GM12878 (cell line): ENCODE measurements at regions not wholly inside any gene's neighbourhood (a gene's known extent, or its start where the extent isn't known, plus 50 kb on each side); places are given as distances from the start of the nearest gene placed in this dataset.

Experiments
- ATAC-seq: fragments of 200-7000 bp; cut with Tn5 transposase; 3 replicates; pipeline ENCODE4 v1.9.1; 2020; ENCODE audit warnings: mild to moderate bottlenecking, moderate library complexity
- BruUV-seq: library from RNA; stranded (reverse); fragments of 400-500 nt; replicated peaks from 2 replicates; lab custom pipeline; 2021; lab: Mats Ljungman, UMichigan
- CTCF ChIA-PET: fragments of 300-600 bp; sonication (Branson Sonifier 250); formaldehyde crosslinking; extraction: SDS; loops from one replicate; lab custom pipeline; 2021; ENCODE audit warnings: inconsistent platforms; lab: Yijun Ruan, JAX
- POLR2A ChIA-PET: fragments of 350-600 bp; formaldehyde crosslinking; extraction: SDS; loops from one replicate; lab custom pipeline; 2021; ENCODE audit warnings: inconsistent platforms; lab: Charles Lee
- RAD21 ChIA-PET: fragments of 300-600 bp; sonication (Branson Sonifier 250); formaldehyde crosslinking; loops from one replicate; lab custom pipeline; 2023; ENCODE audit warnings: antibody characterized with exemption; ENCODE audit not compliant: unreplicated experiment; lab: Charles Lee
- SMC1A ChIA-PET: fragments of 300-600 bp; sonication (Branson Sonifier 250); formaldehyde crosslinking; loops from one replicate; lab custom pipeline; 2023; ENCODE audit not compliant: unreplicated experiment, uncharacterized antibody; lab: Charles Lee
- DNase-seq: peaks from one replicate; pipeline ENCODE4 v3.0.0-alpha.2; 2011; ENCODE audit warnings: low read depth, low spot score
- FAIRE-seq: peaks from 3 replicates; lab custom pipeline; 2011; peaks lifted over from hg19 to GRCh38; lab: Jason Lieb, UNC
- H2AFZ ChIP-seq: 2 replicates; pipeline ENCODE4 v1.6.0; 2011; ENCODE audit warnings: low read depth, low read length, control low read depth; ENCODE audit not compliant: control insufficient read depth
- H3K27ac ChIP-seq: 2 replicates; pipeline ENCODE4 v1.5.1; 2011; ENCODE audit warnings: control low read depth; ENCODE audit not compliant: control insufficient read depth, insufficient read depth
- H3K27me3 ChIP-seq, 2 experiments: replicated peaks in 1 of 2; 2 replicates each; pipeline versions ENCODE4 v1.6.0 to v1.6.1; 2011; ENCODE audit warnings: low read length in 1 of 2; ENCODE audit not compliant: control insufficient read depth in 2 of 2, insufficient read depth in 2 of 2
- H3K36me3 ChIP-seq, 2 experiments: 2 replicates each; pipeline ENCODE4 v1.5.1; 2011; ENCODE audit warnings: low read length in 1 of 2; ENCODE audit not compliant: control insufficient read depth in 2 of 2, insufficient read depth in 2 of 2
- H3K4me1 ChIP-seq: 2 replicates; pipeline ENCODE4 v1.6.1; 2011; ENCODE audit warnings: mild to moderate bottlenecking, low read length, moderate library complexity, mixed read lengths; ENCODE audit not compliant: control insufficient read depth, insufficient read depth
- H3K4me2 ChIP-seq: 2 replicates; pipeline ENCODE4 v1.6.0; 2011; ENCODE audit warnings: control low read depth; ENCODE audit not compliant: control insufficient read depth, insufficient read depth
- H3K4me3 ChIP-seq: fragments of 200-600 bp; sonication (generic); 2 replicates; pipeline ENCODE4 v1.5.1; 2016
- H3K79me2 ChIP-seq: 2 replicates; pipeline ENCODE4 v1.6.0; 2011; ENCODE audit warnings: low read length; ENCODE audit not compliant: control insufficient read depth, insufficient read depth
- H3K9ac ChIP-seq: 2 replicates; pipeline ENCODE4 v1.8.0; 2011; ENCODE audit warnings: low read length, control low read depth, mixed read lengths; ENCODE audit not compliant: control insufficient read depth, insufficient read depth
- H3K9me3 ChIP-seq: replicated peaks from 3 replicates; pipeline ENCODE4 v1.5.1; 2011; ENCODE audit warnings: mild to moderate bottlenecking, low read length; ENCODE audit not compliant: control insufficient read depth, insufficient read depth
- H4K20me1 ChIP-seq: 2 replicates; pipeline ENCODE4 v1.6.0; 2011; ENCODE audit not compliant: control insufficient read depth, insufficient read depth
- CHD1 ChIP-seq: IDR thresholded peaks from 2 replicates; pipeline ENCODE4 v1.6.1; 2012; ENCODE audit warnings: low read depth, low read length, improper control_type of control experiment
- EZH2 ChIP-seq: IDR thresholded peaks from 2 replicates; pipeline ENCODE4 v1.6.1; 2012; ENCODE audit warnings: low read depth, mild to moderate bottlenecking, control low read depth, inconsistent platforms, low read length, borderline replicate concordance; ENCODE audit not compliant: control insufficient read depth
- FOXM1 ChIP-seq: IDR thresholded peaks from 2 replicates; pipeline ENCODE4 v1.6.1; 2012; ENCODE audit warnings: low read depth, mild to moderate bottlenecking, inconsistent platforms, low read length, moderate library complexity
- JUND ChIP-seq: IDR thresholded peaks from 2 replicates; pipeline ENCODE4 v1.6.1; 2012; ENCODE audit warnings: low read depth, mild to moderate bottlenecking, low read length, improper control_type of control experiment, moderate library complexity
- KAT2A ChIP-seq: conservative IDR thresholded peaks from 2 replicates; pipeline ENCODE4 v1.6.1; 2011; ENCODE audit warnings: low read depth, low read length; ENCODE audit not compliant: control insufficient read depth
- MEF2A ChIP-seq: IDR thresholded peaks from 2 replicates; pipeline ENCODE4 v1.6.1; 2011; ENCODE audit warnings: low read depth, mild to moderate bottlenecking, low read length, moderate library complexity; ENCODE audit not compliant: insufficient read depth
- POLR2AphosphoS2 ChIP-seq: IDR thresholded peaks from 2 replicates; pipeline ENCODE4 v1.6.1; 2011; ENCODE audit warnings: low read depth, mild to moderate bottlenecking, low read length, improper control_type of control experiment, moderate library complexity
- TBL1XR1 ChIP-seq: IDR thresholded peaks from 2 replicates; pipeline ENCODE4 v1.6.1; 2012; ENCODE audit warnings: low read depth, low read length, improper control_type of control experiment
- ZNF217 ChIP-seq: fragments of 450-650 bp; IDR thresholded peaks from 2 replicates; pipeline ENCODE4 v1.6.1; 2017; ENCODE audit warnings: antibody characterized with exemption, mild to moderate bottlenecking
- ZNF384 ChIP-seq: IDR thresholded peaks from 2 replicates; pipeline ENCODE4 v1.6.1; 2012; ENCODE audit warnings: low read depth, mild to moderate bottlenecking, low read length, improper control_type of control experiment, borderline replicate concordance
- WGBS: methylation state at CpG from one replicate; pipeline ENCODE4 v1.1.6; 2016; ENCODE audit warnings: low lambda C conversion rate; ENCODE audit not compliant: insufficient replicate concordance, insufficient coverage; ENCODE audit errors: missing lambda C conversion rate; 5-methylcytosine and 5-hydroxymethylcytosine counted together
- in situ Hi-C: fragments of 300-500 bp; cut with MboI; formaldehyde crosslinking; loops from 9 replicates; pipeline ENCODE4 v1.14.3; 2018; ENCODE audit warnings: mixed read lengths
- intact Hi-C: fragments of 100-400 bp; cut with micrococcal nuclease; formaldehyde crosslinking; loops from one replicate; pipeline ENCODE4 v1.14.2; 2022; ENCODE audit not compliant: unreplicated experiment
- TF ChIP-seq, protein P1 (sequence below): fragments of 450-650 bp; IDR thresholded peaks from 2 replicates; pipeline ENCODE4 v1.6.1; 2017; ENCODE audit warnings: low read depth, mild to moderate bottlenecking, moderate library complexity
- TF ChIP-seq, protein P2 (sequence below): IDR thresholded peaks from 2 replicates; pipeline ENCODE4 v1.6.1; 2012; ENCODE audit warnings: low read depth, low read length, improper control_type of control experiment
- TF ChIP-seq, protein P3 (sequence below): IDR thresholded peaks from 2 replicates; pipeline ENCODE4 v1.6.1; 2011; ENCODE audit warnings: low read depth, low read length, improper control_type of control experiment, borderline replicate concordance
- TF ChIP-seq, protein P4 (sequence below): fragments of 450-650 bp; formaldehyde crosslinking; IDR thresholded peaks from 2 replicates; pipeline ENCODE4 v1.4.0; 2020; ENCODE audit warnings: mild to moderate bottlenecking, moderate library complexity
- TF ChIP-seq, protein P5 (sequence below): IDR thresholded peaks from 2 replicates; pipeline ENCODE4 v1.6.1; 2012; ENCODE audit warnings: low read depth, low read length, improper control_type of control experiment

DNA sequence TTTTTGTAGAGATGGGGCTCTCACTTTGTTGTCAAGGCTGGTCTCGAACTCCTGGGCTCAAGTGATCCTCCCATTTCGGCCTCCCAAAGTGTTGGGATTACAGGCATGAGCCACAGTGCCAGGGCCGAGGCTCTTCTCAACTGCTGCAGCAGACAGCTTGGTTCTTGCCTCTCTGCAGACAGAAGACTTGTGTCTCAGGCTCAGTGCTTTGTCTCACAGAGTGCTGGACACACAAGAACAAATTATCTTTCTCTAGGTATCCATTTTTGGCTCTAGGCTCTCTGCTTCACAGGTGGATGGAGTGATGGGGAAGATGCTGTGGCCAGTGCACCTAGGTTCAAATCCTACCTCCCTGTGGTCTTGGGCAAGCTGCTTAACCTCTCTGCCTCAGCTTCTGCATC, 80.8 kb upstream of the RNU2-1 start:
- ChIA-PET CTCF (interaction anchor here (1.2 to 2.0 kb wide), 5 partner anchors 20 to 169 kb away, joined by 3 to 10 read pairs (median 6); partner anchors contain the start of genes DHX8, NBR1 and TMEM106A), RAD21 (interaction anchor here (0.7 to 1.9 kb wide), 4 partner anchors 47 to 170 kb away, joined by 3 to 15 read pairs (median 9); partner anchors contain the start of genes NBR1 and TMEM106A), POLR2A (interaction anchor here (1.2 to 3.8 kb wide), 2 partner anchors 93 to 102 kb away, joined by 4 to 31 read pairs; partner anchors contain the start of gene TMEM106A), SMC1A (interaction anchor here (0.8 to 1.2 kb wide), 2 partner anchors 25 to 146 kb away, joined by 3 read pairs; no protein-coding TSS in a partner anchor)
- peaks cover 4% of the 10 kb centered on the region; the same call in 2 of the 3 replicates for H3K9me3 ChIP-seq
- H3K4me2 ChIP-seq, result no peak overlapping the region
- no peak overlapping the region for H3K9ac ChIP-seq
- H3K4me1 ChIP-seq, result peaks cover 5% of the 10 kb centered on the region; the same call in 1 of the 2 replicates
- no peak overlapping the region for H3K4me3 ChIP-seq
- H3K36me3 ChIP-seq, result no peaks in the 10 kb centered on the region
- no peaks in the 10 kb centered on the region for H3K79me2 ChIP-seq
- BruUV-seq, result no TSS peak
- no peak for FAIRE-seq
- in situ Hi-C loops (loop anchor here (10.0 kb wide), 1 partner anchor 100 kb away; the partner anchor contains the start of gene TMEM106A), intact Hi-C loops (no loop called here)
- H3K27ac ChIP-seq, result no peak overlapping the region
- no peak overlapping the region for H2AFZ ChIP-seq
- no peaks in the 10 kb centered on the region for H4K20me1 ChIP-seq
- no peak for ATAC-seq
- no peaks in the 10 kb centered on the region for H3K27me3 ChIP-seq
- no peak for DNase-seq
- 50% methylated on average over 2 of the region's 3 CpGs for WGBS
- TF ChIP-seq KAT2A (no peak), MEF2A (no peak), JUND (no peak), ZNF384 (no peak), EZH2 (no peak), TBL1XR1 (no peak), POLR2AphosphoS2 (no peak), CHD1 (no peak), ZNF217 (no peak), FOXM1 (no peak)
- TF ChIP-seq, protein P1, sequence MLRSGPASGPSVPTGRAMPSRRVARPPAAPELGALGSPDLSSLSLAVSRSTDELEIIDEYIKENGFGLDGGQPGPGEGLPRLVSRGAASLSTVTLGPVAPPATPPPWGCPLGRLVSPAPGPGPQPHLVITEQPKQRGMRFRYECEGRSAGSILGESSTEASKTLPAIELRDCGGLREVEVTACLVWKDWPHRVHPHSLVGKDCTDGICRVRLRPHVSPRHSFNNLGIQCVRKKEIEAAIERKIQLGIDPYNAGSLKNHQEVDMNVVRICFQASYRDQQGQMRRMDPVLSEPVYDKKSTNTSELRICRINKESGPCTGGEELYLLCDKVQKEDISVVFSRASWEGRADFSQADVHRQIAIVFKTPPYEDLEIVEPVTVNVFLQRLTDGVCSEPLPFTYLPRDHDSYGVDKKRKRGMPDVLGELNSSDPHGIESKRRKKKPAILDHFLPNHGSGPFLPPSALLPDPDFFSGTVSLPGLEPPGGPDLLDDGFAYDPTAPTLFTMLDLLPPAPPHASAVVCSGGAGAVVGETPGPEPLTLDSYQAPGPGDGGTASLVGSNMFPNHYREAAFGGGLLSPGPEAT, result no peak
- TF ChIP-seq, protein P2, sequence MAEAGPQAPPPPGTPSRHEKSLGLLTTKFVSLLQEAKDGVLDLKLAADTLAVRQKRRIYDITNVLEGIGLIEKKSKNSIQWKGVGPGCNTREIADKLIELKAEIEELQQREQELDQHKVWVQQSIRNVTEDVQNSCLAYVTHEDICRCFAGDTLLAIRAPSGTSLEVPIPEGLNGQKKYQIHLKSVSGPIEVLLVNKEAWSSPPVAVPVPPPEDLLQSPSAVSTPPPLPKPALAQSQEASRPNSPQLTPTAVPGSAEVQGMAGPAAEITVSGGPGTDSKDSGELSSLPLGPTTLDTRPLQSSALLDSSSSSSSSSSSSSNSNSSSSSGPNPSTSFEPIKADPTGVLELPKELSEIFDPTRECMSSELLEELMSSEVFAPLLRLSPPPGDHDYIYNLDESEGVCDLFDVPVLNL, result no peak
- TF ChIP-seq, protein P3, sequence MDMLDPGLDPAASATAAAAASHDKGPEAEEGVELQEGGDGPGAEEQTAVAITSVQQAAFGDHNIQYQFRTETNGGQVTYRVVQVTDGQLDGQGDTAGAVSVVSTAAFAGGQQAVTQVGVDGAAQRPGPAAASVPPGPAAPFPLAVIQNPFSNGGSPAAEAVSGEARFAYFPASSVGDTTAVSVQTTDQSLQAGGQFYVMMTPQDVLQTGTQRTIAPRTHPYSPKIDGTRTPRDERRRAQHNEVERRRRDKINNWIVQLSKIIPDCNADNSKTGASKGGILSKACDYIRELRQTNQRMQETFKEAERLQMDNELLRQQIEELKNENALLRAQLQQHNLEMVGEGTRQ, result no peak
- TF ChIP-seq, protein P4, sequence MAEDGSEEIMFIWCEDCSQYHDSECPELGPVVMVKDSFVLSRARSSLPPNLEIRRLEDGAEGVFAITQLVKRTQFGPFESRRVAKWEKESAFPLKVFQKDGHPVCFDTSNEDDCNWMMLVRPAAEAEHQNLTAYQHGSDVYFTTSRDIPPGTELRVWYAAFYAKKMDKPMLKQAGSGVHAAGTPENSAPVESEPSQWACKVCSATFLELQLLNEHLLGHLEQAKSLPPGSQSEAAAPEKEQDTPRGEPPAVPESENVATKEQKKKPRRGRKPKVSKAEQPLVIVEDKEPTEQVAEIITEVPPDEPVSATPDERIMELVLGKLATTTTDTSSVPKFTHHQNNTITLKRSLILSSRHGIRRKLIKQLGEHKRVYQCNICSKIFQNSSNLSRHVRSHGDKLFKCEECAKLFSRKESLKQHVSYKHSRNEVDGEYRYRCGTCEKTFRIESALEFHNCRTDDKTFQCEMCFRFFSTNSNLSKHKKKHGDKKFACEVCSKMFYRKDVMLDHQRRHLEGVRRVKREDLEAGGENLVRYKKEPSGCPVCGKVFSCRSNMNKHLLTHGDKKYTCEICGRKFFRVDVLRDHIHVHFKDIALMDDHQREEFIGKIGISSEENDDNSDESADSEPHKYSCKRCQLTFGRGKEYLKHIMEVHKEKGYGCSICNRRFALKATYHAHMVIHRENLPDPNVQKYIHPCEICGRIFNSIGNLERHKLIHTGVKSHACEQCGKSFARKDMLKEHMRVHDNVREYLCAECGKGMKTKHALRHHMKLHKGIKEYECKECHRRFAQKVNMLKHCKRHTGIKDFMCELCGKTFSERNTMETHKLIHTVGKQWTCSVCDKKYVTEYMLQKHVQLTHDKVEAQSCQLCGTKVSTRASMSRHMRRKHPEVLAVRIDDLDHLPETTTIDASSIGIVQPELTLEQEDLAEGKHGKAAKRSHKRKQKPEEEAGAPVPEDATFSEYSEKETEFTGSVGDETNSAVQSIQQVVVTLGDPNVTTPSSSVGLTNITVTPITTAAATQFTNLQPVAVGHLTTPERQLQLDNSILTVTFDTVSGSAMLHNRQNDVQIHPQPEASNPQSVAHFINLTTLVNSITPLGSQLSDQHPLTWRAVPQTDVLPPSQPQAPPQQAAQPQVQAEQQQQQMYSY (CRISPR knock-in tag), result no peak
- TF ChIP-seq, protein P5, sequence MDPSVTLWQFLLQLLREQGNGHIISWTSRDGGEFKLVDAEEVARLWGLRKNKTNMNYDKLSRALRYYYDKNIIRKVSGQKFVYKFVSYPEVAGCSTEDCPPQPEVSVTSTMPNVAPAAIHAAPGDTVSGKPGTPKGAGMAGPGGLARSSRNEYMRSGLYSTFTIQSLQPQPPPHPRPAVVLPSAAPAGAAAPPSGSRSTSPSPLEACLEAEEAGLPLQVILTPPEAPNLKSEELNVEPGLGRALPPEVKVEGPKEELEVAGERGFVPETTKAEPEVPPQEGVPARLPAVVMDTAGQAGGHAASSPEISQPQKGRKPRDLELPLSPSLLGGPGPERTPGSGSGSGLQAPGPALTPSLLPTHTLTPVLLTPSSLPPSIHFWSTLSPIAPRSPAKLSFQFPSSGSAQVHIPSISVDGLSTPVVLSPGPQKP, result no peak
